PC-9 (cell line): ENCODE measurements at regions not wholly inside any gene's neighbourhood (a gene's known extent, or its start where the extent isn't known, plus 50 kb on each side); places are given as distances from the start of the nearest gene placed in this dataset.

Experiments used
- EZH2 ChIP-seq: fragments of 200-600 bp; sonication (generic); IDR thresholded peaks from 2 replicates; pipeline ENCODE4 v1.8.0; 2017; ENCODE audit warnings: antibody characterized with exemption, low read depth
- TF ChIP-seq, protein P1 (sequence below): fragments of 200-600 bp; sonication (generic); conservative IDR thresholded peaks from 2 replicates; pipeline ENCODE4 v1.6.1; 2017; ENCODE audit warnings: mixed run types, antibody characterized with exemption, mild to moderate bottlenecking, moderate library complexity

DNA sequence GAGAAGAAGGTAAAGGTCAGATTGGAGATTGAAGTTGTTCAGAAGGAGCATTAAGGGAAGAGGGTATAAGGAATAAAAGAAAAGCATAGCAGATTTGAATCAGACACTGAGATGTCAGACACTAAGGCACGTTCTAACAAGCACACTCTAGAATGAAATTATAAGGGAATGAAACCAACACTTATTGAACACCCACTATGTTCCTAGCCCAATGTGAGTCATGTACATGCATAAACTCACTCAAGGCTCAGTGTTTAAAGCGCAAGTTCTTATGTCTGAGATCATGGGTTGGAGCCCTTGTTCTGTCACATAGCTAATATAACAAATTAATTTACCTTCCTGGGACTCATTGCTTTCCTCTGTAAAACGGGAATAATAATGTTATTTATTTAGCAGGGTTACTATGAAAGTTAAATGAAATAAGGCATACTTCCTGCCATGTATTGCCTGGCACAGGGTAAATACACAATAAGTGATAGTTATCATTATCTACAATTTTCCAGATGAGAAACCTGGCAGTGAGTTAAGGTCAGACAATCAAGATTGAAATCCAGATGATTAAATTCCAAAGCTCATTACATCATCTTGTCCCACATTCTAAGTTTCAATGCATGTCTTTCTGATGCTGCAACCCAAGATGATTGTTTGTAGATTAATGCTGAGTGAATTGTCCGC, 68.3 kb upstream of the DACH1 start:
- TF ChIP-seq, protein P1, sequence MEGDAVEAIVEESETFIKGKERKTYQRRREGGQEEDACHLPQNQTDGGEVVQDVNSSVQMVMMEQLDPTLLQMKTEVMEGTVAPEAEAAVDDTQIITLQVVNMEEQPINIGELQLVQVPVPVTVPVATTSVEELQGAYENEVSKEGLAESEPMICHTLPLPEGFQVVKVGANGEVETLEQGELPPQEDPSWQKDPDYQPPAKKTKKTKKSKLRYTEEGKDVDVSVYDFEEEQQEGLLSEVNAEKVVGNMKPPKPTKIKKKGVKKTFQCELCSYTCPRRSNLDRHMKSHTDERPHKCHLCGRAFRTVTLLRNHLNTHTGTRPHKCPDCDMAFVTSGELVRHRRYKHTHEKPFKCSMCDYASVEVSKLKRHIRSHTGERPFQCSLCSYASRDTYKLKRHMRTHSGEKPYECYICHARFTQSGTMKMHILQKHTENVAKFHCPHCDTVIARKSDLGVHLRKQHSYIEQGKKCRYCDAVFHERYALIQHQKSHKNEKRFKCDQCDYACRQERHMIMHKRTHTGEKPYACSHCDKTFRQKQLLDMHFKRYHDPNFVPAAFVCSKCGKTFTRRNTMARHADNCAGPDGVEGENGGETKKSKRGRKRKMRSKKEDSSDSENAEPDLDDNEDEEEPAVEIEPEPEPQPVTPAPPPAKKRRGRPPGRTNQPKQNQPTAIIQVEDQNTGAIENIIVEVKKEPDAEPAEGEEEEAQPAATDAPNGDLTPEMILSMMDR, result no peak
- TF ChIP-seq EZH2, result no peak
